HUES48 (cell line): ENCODE measurements at regions not wholly inside any gene's neighbourhood (a gene's known extent, or its start where the extent isn't known, plus 50 kb on each side); places are given as distances from the start of the nearest gene placed in this dataset.

Experiments used
- H3K27ac ChIP-seq: one replicate; pipeline ENCODE4 v1.7.0; 2013; ENCODE audit warnings: low read depth, low read length, inconsistent platforms
- H3K27me3 ChIP-seq: 2 replicates; pipeline ENCODE4 v1.6.1; 2013; ENCODE audit warnings: mild to moderate bottlenecking, low read length; ENCODE audit not compliant: control insufficient read depth, insufficient read depth
- H3K36me3 ChIP-seq: 2 replicates; pipeline ENCODE4 v1.6.1; 2013; ENCODE audit warnings: low read length; ENCODE audit not compliant: control insufficient read depth, insufficient read depth
- H3K4me1 ChIP-seq: 2 replicates; pipeline ENCODE4 v1.6.1; 2013; ENCODE audit warnings: mild to moderate bottlenecking, low read length; ENCODE audit not compliant: control insufficient read depth, insufficient read depth
- H3K4me3 ChIP-seq: 2 replicates; pipeline ENCODE4 v1.5.1; 2013; ENCODE audit warnings: mild to moderate bottlenecking, low read depth, low read length
- H3K9ac ChIP-seq: 2 replicates; pipeline ENCODE4 v1.6.1; 2013; ENCODE audit warnings: mild to moderate bottlenecking, low read depth, low read length, moderate library complexity
- H3K9me3 ChIP-seq: 2 replicates; pipeline ENCODE4 v1.6.1; 2013; ENCODE audit warnings: low read length; ENCODE audit not compliant: control insufficient read depth, insufficient read depth

- H3K27me3 ChIP-seq: no peaks in the 10 kb centered on the region
- H3K9ac ChIP-seq: no peak overlapping the region
- H3K9me3 ChIP-seq: peaks cover 96% of the 10 kb centered on the region
- H3K4me1 ChIP-seq: no peaks in the 10 kb centered on the region
- H3K27ac ChIP-seq: no peak overlapping the region
- no peak overlapping the region; the same call in 1 of the 2 replicates for H3K4me3 ChIP-seq
- H3K36me3 ChIP-seq: no peaks in the 10 kb centered on the region
Observed at GRCh38 chr1:4305526-4306301, 348.7 kb upstream of the AJAP1 start.

GRCh38 chr1:4306559-4307467, 347.6 kb upstream of the AJAP1 start:
- peaks cover 95% of the 10 kb centered on the region for H3K9me3 ChIP-seq
- no peak overlapping the region for H3K27ac ChIP-seq
- no peak overlapping the region for H3K9ac ChIP-seq
- H3K36me3 ChIP-seq: no peaks in the 10 kb centered on the region
- H3K27me3 ChIP-seq: no peaks in the 10 kb centered on the region
- H3K4me3 ChIP-seq: no peak overlapping the region
- H3K4me1 ChIP-seq: no peaks in the 10 kb centered on the region

GRCh38 chr1:4307468-4307845, 347.0 kb upstream of the AJAP1 start:
- no peak overlapping the region for H3K4me3 ChIP-seq
- H3K36me3 ChIP-seq: no peaks in the 10 kb centered on the region
- H3K9me3 ChIP-seq: peaks cover 95% of the 10 kb centered on the region
- no peaks in the 10 kb centered on the region for H3K4me1 ChIP-seq
- no peak overlapping the region for H3K9ac ChIP-seq
- no peaks in the 10 kb centered on the region for H3K27me3 ChIP-seq
- H3K27ac ChIP-seq: no peak overlapping the region

GRCh38 chr1:4307911-4308545, 346.4 kb upstream of the AJAP1 start:
- no peak overlapping the region for H3K27ac ChIP-seq
- H3K4me3 ChIP-seq: no peak overlapping the region
- H3K9me3 ChIP-seq: peaks cover 95% of the 10 kb centered on the region
- no peaks in the 10 kb centered on the region for H3K36me3 ChIP-seq
- H3K4me1 ChIP-seq: no peaks in the 10 kb centered on the region
- no peak overlapping the region for H3K9ac ChIP-seq
- no peaks in the 10 kb centered on the region for H3K27me3 ChIP-seq

GRCh38 chr1:4308806-4309205, 345.6 kb upstream of the AJAP1 start:
- Histone ChIP-seq H3K27me3 (no peaks in the 10 kb centered on the region), H3K36me3 (no peaks in the 10 kb centered on the region), H3K9ac (no peak overlapping the region), H3K4me1 (no peaks in the 10 kb centered on the region), H3K9me3 (peaks cover 95% of the 10 kb centered on the region), H3K4me3 (no peak overlapping the region), H3K27ac (no peak overlapping the region)

GRCh38 chr1:4309676-4310320, 344.6 kb upstream of the AJAP1 start:
- no peak overlapping the region for H3K9ac ChIP-seq
- H3K27me3 ChIP-seq: no peaks in the 10 kb centered on the region
- peaks cover 95% of the 10 kb centered on the region for H3K9me3 ChIP-seq

GRCh38 chr1:4310396-4310923, 343.9 kb upstream of the AJAP1 start:
- no peak overlapping the region for H3K27ac ChIP-seq
- no peaks in the 10 kb centered on the region for H3K36me3 ChIP-seq
- no peak overlapping the region for H3K4me3 ChIP-seq
- H3K4me1 ChIP-seq: no peaks in the 10 kb centered on the region
- peaks cover 95% of the 10 kb centered on the region for H3K9me3 ChIP-seq
- no peak overlapping the region for H3K9ac ChIP-seq
- H3K27me3 ChIP-seq: no peaks in the 10 kb centered on the region

More at GRCh38 chr1:4309676-4310320, 344.6 kb upstream of the AJAP1 start:
- Histone ChIP-seq H3K27ac (no peak overlapping the region), H3K4me3 (no peak overlapping the region), H3K36me3 (no peaks in the 10 kb centered on the region), H3K4me1 (no peaks in the 10 kb centered on the region)

- Histone ChIP-seq H3K9me3 (peaks cover 95% of the 10 kb centered on the region), H3K27me3 (no peaks in the 10 kb centered on the region), H3K4me3 (no peak overlapping the region), H3K27ac (no peak overlapping the region), H3K4me1 (no peaks in the 10 kb centered on the region), H3K36me3 (no peaks in the 10 kb centered on the region), H3K9ac (no peak overlapping the region)
Observed at GRCh38 chr1:4312024-4312423, 342.4 kb upstream of the AJAP1 start.

- Histone ChIP-seq H3K9me3 (peaks cover 91% of the 10 kb centered on the region), H3K4me1 (no peaks in the 10 kb centered on the region), H3K9ac (no peak overlapping the region), H3K27me3 (no peaks in the 10 kb centered on the region), H3K36me3 (no peaks in the 10 kb centered on the region), H3K4me3 (no peak overlapping the region), H3K27ac (no peak overlapping the region)
Observed at GRCh38 chr1:4315202-4315601, 339.2 kb upstream of the AJAP1 start.

GRCh38 chr1:4317207-4317606, 337.2 kb upstream of the AJAP1 start:
- Histone ChIP-seq H3K36me3 (no peaks in the 10 kb centered on the region), H3K27ac (no peak overlapping the region), H3K4me3 (no peak overlapping the region), H3K9me3 (peaks cover 83% of the 10 kb centered on the region), H3K4me1 (no peaks in the 10 kb centered on the region), H3K27me3 (no peaks in the 10 kb centered on the region), H3K9ac (no peak overlapping the region)
